Neural cell (in vitro differentiated cells): ENCODE measurements at regions not wholly inside any gene's neighbourhood (a gene's known extent, or its start where the extent isn't known, plus 50 kb on each side); places are given as distances from the start of the nearest gene placed in this dataset.

Experiments
- H2AFZ ChIP-seq: fragments of 200-600, 300-800 bp; sonication (generic), shearing (Covaris generic); 2 replicates; pipeline ENCODE4 v1.6.0; 2014; ENCODE audit warnings: low read depth, mild to moderate bottlenecking, antibody characterized with exemption, low read length, moderate library complexity
- H3F3A ChIP-seq: fragments of 200-600 bp; shearing (Covaris generic); 2 replicates; pipeline ENCODE4 v1.6.1; 2016; ENCODE audit warnings: mild to moderate bottlenecking, moderate library complexity, mixed read lengths, antibody characterized with exemption, low read length; ENCODE audit not compliant: insufficient read depth, poor library complexity, severe bottlenecking
- H3K27ac ChIP-seq: fragments of 200-600, 300-800 bp; sonication (generic), shearing (Covaris generic); 2 replicates; pipeline ENCODE4 v1.5.1; 2014; ENCODE audit warnings: mild to moderate bottlenecking, low read length, moderate library complexity
- H3K27me3 ChIP-seq: fragments of 300-800, 200-600 bp; sonication (generic), shearing (Covaris generic); 2 replicates; pipeline ENCODE4 v1.6.0; 2014; ENCODE audit warnings: mild to moderate bottlenecking, low read depth, low read length, moderate library complexity; ENCODE audit not compliant: insufficient read depth
- H3K36me3 ChIP-seq: fragments of 300-800, 200-600 bp; sonication (generic), shearing (Covaris generic); 2 replicates; pipeline ENCODE4 v1.5.1; 2014; ENCODE audit warnings: mild to moderate bottlenecking, antibody characterized with exemption, low read length, moderate library complexity; ENCODE audit not compliant: insufficient read depth
- H3K4me2 ChIP-seq: fragments of 300-800, 200-600 bp; sonication (generic), shearing (Covaris generic); 2 replicates; pipeline ENCODE4 v1.6.0; 2014; ENCODE audit warnings: mild to moderate bottlenecking, low read length
- H3K4me3 ChIP-seq: fragments of 300-800, 200-600 bp; sonication (generic), shearing (Covaris generic); 2 replicates; pipeline ENCODE4 v1.5.1; 2014; ENCODE audit warnings: mild to moderate bottlenecking, low read length, moderate library complexity
- H3K79me2 ChIP-seq: fragments of 200-600 bp; shearing (Covaris generic); replicated peaks from 2 replicates; pipeline ENCODE4 v1.6.0; 2014; ENCODE audit warnings: mild to moderate bottlenecking, low read length, moderate library complexity; ENCODE audit not compliant: insufficient read depth
- H3K9ac ChIP-seq: fragments of 300-800, 200-600 bp; sonication (generic), shearing (Covaris generic); 2 replicates; pipeline ENCODE4 v1.6.1; 2016; ENCODE audit warnings: mild to moderate bottlenecking, low read length, mixed read lengths
- H3K9me2 ChIP-seq: fragments of 200-600 bp; shearing (Covaris generic); 2 replicates; pipeline ENCODE4 v1.6.1; 2016; ENCODE audit warnings: mild to moderate bottlenecking, low read length, mixed read lengths; ENCODE audit not compliant: insufficient read depth
- H3K9me3 ChIP-seq: fragments of 200-600, 300-800 bp; sonication (generic), shearing (Covaris generic); 2 replicates; pipeline ENCODE4 v1.6.1; 2016; ENCODE audit warnings: mild to moderate bottlenecking, mixed run types, low read length, moderate library complexity, mixed read lengths
- H4K20me1 ChIP-seq: fragments of 200-600 bp; shearing (Covaris generic); 2 replicates; pipeline ENCODE4 v1.6.1; 2016; ENCODE audit warnings: mild to moderate bottlenecking, mixed run types; ENCODE audit not compliant: insufficient read depth
- CTCF ChIP-seq: fragments of 450-650 bp; IDR thresholded peaks from 2 replicates; pipeline ENCODE4 v1.5.1; 2014; ENCODE audit warnings: antibody characterized with exemption, mild to moderate bottlenecking, moderate library complexity; ENCODE audit not compliant: poor library complexity, severe bottlenecking
- EP300 ChIP-seq: fragments of 450-650 bp; conservative IDR thresholded peaks from 2 replicates; pipeline ENCODE4 v1.6.1; 2014; ENCODE audit warnings: antibody characterized with exemption, mild to moderate bottlenecking, moderate library complexity; ENCODE audit not compliant: poor library complexity, severe bottlenecking
- EZH2 ChIP-seq: fragments of 200-600, 300-800 bp; shearing (Covaris generic), sonication (generic); IDR thresholded peaks from 2 replicates; pipeline ENCODE4 v1.6.1; 2014; ENCODE audit warnings: antibody characterized with exemption, low read length, borderline replicate concordance, mild to moderate bottlenecking; ENCODE audit not compliant: insufficient read depth, poor library complexity, severe bottlenecking
- MXI1 ChIP-seq: fragments of 450-650 bp; conservative IDR thresholded peaks from 2 replicates; pipeline ENCODE4 v1.6.1; 2014; ENCODE audit warnings: antibody characterized with exemption, mild to moderate bottlenecking; ENCODE audit not compliant: poor library complexity, severe bottlenecking
- POLR2AphosphoS5 ChIP-seq: IDR thresholded peaks from 2 replicates; pipeline ENCODE4 v1.6.1; 2012
- RAD21 ChIP-seq: fragments of 450-650 bp; conservative IDR thresholded peaks from 2 replicates; pipeline ENCODE4 v1.6.1; 2014; ENCODE audit warnings: antibody characterized with exemption, mild to moderate bottlenecking, moderate library complexity
- SMC3 ChIP-seq: fragments of 450-650 bp; conservative IDR thresholded peaks from 2 replicates; pipeline ENCODE4 v1.6.1; 2014; ENCODE audit warnings: antibody characterized with exemption, mild to moderate bottlenecking, moderate library complexity; ENCODE audit not compliant: poor library complexity
- TAF1 ChIP-seq: IDR thresholded peaks from 2 replicates; pipeline ENCODE4 v1.6.1; 2012; ENCODE audit warnings: low read depth
- TF ChIP-seq, protein P1 (sequence below): IDR thresholded peaks from 2 replicates; pipeline ENCODE4 v1.6.1; 2012; ENCODE audit warnings: borderline replicate concordance

GRCh38 chr2:196376984-196377877 is 205.9 kb upstream of the STK17B start:
- no peak overlapping the region for H3K4me2 ChIP-seq
- no peaks in the 10 kb centered on the region for H3K27me3 ChIP-seq
- H3F3A ChIP-seq = no peaks in the 10 kb centered on the region
- H2AFZ ChIP-seq = no peak overlapping the region
- TF ChIP-seq EP300 = no peak
- no peaks in the 10 kb centered on the region for H3K9me2 ChIP-seq
- H3K36me3 ChIP-seq = no peaks in the 10 kb centered on the region
- H4K20me1 ChIP-seq = no peaks in the 10 kb centered on the region
- H3K4me3 ChIP-seq = no peak overlapping the region
- H3K9me3 ChIP-seq = no peaks in the 10 kb centered on the region
- H3K9ac ChIP-seq = no peak overlapping the region
- H3K27ac ChIP-seq = no peak overlapping the region
- no peaks in the 10 kb centered on the region for H3K79me2 ChIP-seq

GRCh38 chr2:196379600-196379999 is 208.2 kb upstream of the STK17B start:
- H3K9ac ChIP-seq = no peak overlapping the region
- no peaks in the 10 kb centered on the region for H3K27me3 ChIP-seq
- H3F3A ChIP-seq = no peaks in the 10 kb centered on the region
- TF ChIP-seq EZH2 (no peak), RAD21 (no peak), POLR2AphosphoS5 (no peak)
- H4K20me1 ChIP-seq = no peaks in the 10 kb centered on the region
- H3K79me2 ChIP-seq = no peaks in the 10 kb centered on the region
- H3K4me2 ChIP-seq = no peak overlapping the region
- no peaks in the 10 kb centered on the region for H3K36me3 ChIP-seq
- no peak overlapping the region for H2AFZ ChIP-seq
- H3K9me3 ChIP-seq = no peaks in the 10 kb centered on the region
- no peak overlapping the region for H3K4me3 ChIP-seq
- no peak overlapping the region for H3K27ac ChIP-seq
- no peaks in the 10 kb centered on the region for H3K9me2 ChIP-seq

DNA sequence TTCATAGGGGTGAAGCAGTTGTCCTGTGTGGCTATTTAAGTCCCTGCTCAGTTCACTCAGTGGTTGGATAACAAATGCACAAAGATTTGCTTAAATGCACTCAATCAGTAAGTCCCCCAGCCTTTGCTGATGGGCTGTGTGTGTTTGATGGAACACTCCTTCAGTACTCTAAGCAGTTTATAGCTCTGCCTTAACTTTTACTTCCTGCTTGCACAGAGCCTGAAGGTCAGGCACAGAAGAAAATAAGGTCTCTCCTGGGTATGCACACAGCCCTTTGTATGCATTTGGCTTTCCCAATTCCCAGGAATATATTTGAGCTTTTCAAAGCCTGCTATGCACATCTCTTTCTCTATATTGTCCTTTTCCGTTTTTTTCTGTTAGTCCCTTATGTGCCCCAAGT is 208.7 kb upstream of the STK17B start:
- H3K79me2 ChIP-seq = no peaks in the 10 kb centered on the region
- H3K4me2 ChIP-seq = no peak overlapping the region
- no peaks in the 10 kb centered on the region for H3K9me2 ChIP-seq
- TF ChIP-seq EZH2 = no peak
- no peak for TF ChIP-seq MXI1
- TF ChIP-seq RAD21 = no peak
- no peak for TF ChIP-seq POLR2AphosphoS5
- TF ChIP-seq EP300 = no peak
- no peak for TF ChIP-seq CTCF
- no peak for TF ChIP-seq TAF1
- TF ChIP-seq, protein P1, sequence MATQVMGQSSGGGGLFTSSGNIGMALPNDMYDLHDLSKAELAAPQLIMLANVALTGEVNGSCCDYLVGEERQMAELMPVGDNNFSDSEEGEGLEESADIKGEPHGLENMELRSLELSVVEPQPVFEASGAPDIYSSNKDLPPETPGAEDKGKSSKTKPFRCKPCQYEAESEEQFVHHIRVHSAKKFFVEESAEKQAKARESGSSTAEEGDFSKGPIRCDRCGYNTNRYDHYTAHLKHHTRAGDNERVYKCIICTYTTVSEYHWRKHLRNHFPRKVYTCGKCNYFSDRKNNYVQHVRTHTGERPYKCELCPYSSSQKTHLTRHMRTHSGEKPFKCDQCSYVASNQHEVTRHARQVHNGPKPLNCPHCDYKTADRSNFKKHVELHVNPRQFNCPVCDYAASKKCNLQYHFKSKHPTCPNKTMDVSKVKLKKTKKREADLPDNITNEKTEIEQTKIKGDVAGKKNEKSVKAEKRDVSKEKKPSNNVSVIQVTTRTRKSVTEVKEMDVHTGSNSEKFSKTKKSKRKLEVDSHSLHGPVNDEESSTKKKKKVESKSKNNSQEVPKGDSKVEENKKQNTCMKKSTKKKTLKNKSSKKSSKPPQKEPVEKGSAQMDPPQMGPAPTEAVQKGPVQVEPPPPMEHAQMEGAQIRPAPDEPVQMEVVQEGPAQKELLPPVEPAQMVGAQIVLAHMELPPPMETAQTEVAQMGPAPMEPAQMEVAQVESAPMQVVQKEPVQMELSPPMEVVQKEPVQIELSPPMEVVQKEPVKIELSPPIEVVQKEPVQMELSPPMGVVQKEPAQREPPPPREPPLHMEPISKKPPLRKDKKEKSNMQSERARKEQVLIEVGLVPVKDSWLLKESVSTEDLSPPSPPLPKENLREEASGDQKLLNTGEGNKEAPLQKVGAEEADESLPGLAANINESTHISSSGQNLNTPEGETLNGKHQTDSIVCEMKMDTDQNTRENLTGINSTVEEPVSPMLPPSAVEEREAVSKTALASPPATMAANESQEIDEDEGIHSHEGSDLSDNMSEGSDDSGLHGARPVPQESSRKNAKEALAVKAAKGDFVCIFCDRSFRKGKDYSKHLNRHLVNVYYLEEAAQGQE = no peak
- TF ChIP-seq SMC3 = no peak
- H3K9ac ChIP-seq = no peak overlapping the region
- H2AFZ ChIP-seq = no peak overlapping the region
- no peaks in the 10 kb centered on the region for H3K9me3 ChIP-seq
- H4K20me1 ChIP-seq = no peaks in the 10 kb centered on the region
- H3K27ac ChIP-seq = no peak overlapping the region
- no peaks in the 10 kb centered on the region for H3K36me3 ChIP-seq
- H3K27me3 ChIP-seq = no peaks in the 10 kb centered on the region
- no peak overlapping the region for H3K4me3 ChIP-seq
- H3F3A ChIP-seq = no peaks in the 10 kb centered on the region
